Transverse colon (tissue), 4 donors: ENCODE measurements at regions not wholly inside any gene's neighbourhood (a gene's known extent, or its start where the extent isn't known, plus 50 kb on each side); places are given as distances from the start of the nearest gene placed in this dataset.

Experiments
- DNase-seq: peaks from one replicate; pipeline ENCODE4 v3.0.0-alpha.2; 2019
- H3K27ac ChIP-seq, 4 donors: fragments of 200-600 bp; sonication (generic); 2 replicates each; pipeline ENCODE4 v1.5.1; 2016 to 2018; ENCODE audit warnings: inconsistent platforms in 4 of 4
- H3K27me3 ChIP-seq: fragments of 200-600 bp; sonication (generic); 2 replicates; pipeline ENCODE4 v1.5.1; 2017; ENCODE audit warnings: inconsistent platforms
- H3K36me3 ChIP-seq, 4 donors: fragments of 200-600 bp; sonication (generic); 2 replicates each; pipeline ENCODE4 v1.5.1; 2017 to 2019; ENCODE audit warnings: inconsistent platforms in 4 of 4
- H3K4me1 ChIP-seq, 4 donors: fragments of 200-600 bp; sonication (generic); 2 replicates each; pipeline ENCODE4 v1.5.1; 2017 to 2020; ENCODE audit warnings: inconsistent platforms in 4 of 4
- H3K4me3 ChIP-seq, 4 donors: fragments of 200-600 bp; sonication (generic); 1 replicate in 1 of 4; 2 replicates in 3 of 4; pipeline versions ENCODE4 v1.5.1 to v1.6.1; 2017 to 2019; ENCODE audit warnings: inconsistent platforms in 4 of 4
- H3K9me3 ChIP-seq, 2 donors: fragments of 200-600 bp; sonication (generic); 2 replicates each; pipeline ENCODE4 v1.5.1; 2017 to 2019; ENCODE audit warnings: inconsistent platforms in 2 of 2
- CTCF ChIP-seq, 5 experiments: fragments of 200-600 bp in 3 of 5; fragments of 450-650 bp in 2 of 5; sonication (generic) in 3 of 5; IDR thresholded peaks; 1 replicate in 2 of 5; 2 replicates in 3 of 5; pipeline ENCODE4 v1.5.1; 2016 to 2017; ENCODE audit warnings: antibody characterized with exemption in 5 of 5, inconsistent platforms in 3 of 5, mild to moderate bottlenecking in 2 of 5, moderate library complexity in 1 of 5
- EP300 ChIP-seq: sonication (generic); formaldehyde crosslinking; IDR thresholded peaks from one replicate; pipeline ENCODE4 v1.6.1; 2017; ENCODE audit warnings: antibody characterized with exemption, low read depth
- POLR2A ChIP-seq: fragments of 450-650 bp; IDR thresholded peaks from one replicate; pipeline ENCODE4 v1.6.1; 2016; ENCODE audit warnings: antibody characterized with exemption, mild to moderate bottlenecking, moderate library complexity
- POLR2AphosphoS5 ChIP-seq, 3 donors: sonication (generic); formaldehyde crosslinking; IDR thresholded peaks; one replicate each; pipeline ENCODE4 v1.6.1; 2016; ENCODE audit warnings: antibody characterized with exemption in 3 of 3
- WGBS, 2 donors: methylation state at CpG; one replicate each; pipeline ENCODE4 v1.1.5; 2018; ENCODE audit warnings: low coverage in 1 of 2; 5-methylcytosine and 5-hydroxymethylcytosine counted together
- in situ Hi-C, 4 donors: fragments of 200-750 bp; cut with MboI; loops; one replicate each; pipeline versions ENCODE4 v1.15.0 to v1.15.1; 2017; ENCODE audit warnings: low sequenced_read_pairs in 3 of 4, low pct_ligation_motif_present in 1 of 4, low pct_unique_long_range_greater_than_20kb in 1 of 4
- intact Hi-C: fragments of 100-400 bp; cut with DNase I; formaldehyde crosslinking; loops from one replicate; pipeline ENCODE4 v1.15.1; 2023; ENCODE audit warnings: low total_unique reads

GRCh38 chr1:201646411-201647022, 107.6 kb downstream of the NAV1 start:
- H3K4me3 ChIP-seq, result no peak overlapping the region
- no peaks in the 10 kb centered on the region for H3K9me3 ChIP-seq
- H3K27ac ChIP-seq, result no peak overlapping the region
- H3K27me3 ChIP-seq, result peaks cover 5% of the 10 kb centered on the region
- no peaks in the 10 kb centered on the region for H3K36me3 ChIP-seq
- intact Hi-C loops, result no loop called here
- in situ Hi-C loops, result no loop called here
- WGBS, 2 donors, result 52 to 78% methylated on average over 3 to 8 of the region's 8 CpGs
- TF ChIP-seq EP300, result no peak
- no peak for TF ChIP-seq POLR2AphosphoS5 (IDR thresholded peaks at IDR 0.05)
- TF ChIP-seq POLR2A, result no peak
- no peak for TF ChIP-seq CTCF (IDR thresholded peaks at IDR 0.05)
- peaks cover 19 to 39% (median 30%) of the 10 kb centered on the region in 4 donors for H3K4me1 ChIP-seq
- DNase-seq, result no peak

- TF ChIP-seq EP300, result no peak
- no peak for TF ChIP-seq CTCF (IDR thresholded peaks at IDR 0.05)
- no peak for TF ChIP-seq POLR2AphosphoS5 (IDR thresholded peaks at IDR 0.05)
- no peak for TF ChIP-seq POLR2A
- Histone ChIP-seq H3K27ac (no peak overlapping the region), H3K27me3 (peaks cover 5% of the 10 kb centered on the region), H3K4me3 (no peak overlapping the region), H3K36me3 (no peaks in the 10 kb centered on the region), H3K9me3 (no peaks in the 10 kb centered on the region), H3K4me1 (peaks cover 19 to 41% (median 30%) of the 10 kb centered on the region in 4 donors)
- in situ Hi-C loops, result no loop called here
- intact Hi-C loops, result no loop called here
- no peak for DNase-seq
These were observed 108.2 kb downstream of the NAV1 start for GRCh38 chr1:201647094-201647493.

GRCh38 chr1:201647722-201648065, 108.8 kb downstream of the NAV1 start:
- Histone ChIP-seq H3K9me3 (no peaks in the 10 kb centered on the region), H3K4me3 (peak overlapping the region in 3 of 4 donors; percentile 39 to 57 (median 50)), H3K4me1 (peaks cover 19 to 41% (median 30%) of the 10 kb centered on the region in 4 donors), H3K36me3 (no peaks in the 10 kb centered on the region), H3K27ac (peak overlapping the region; percentile 82 to 89 (median 84)), H3K27me3 (peaks cover 5% of the 10 kb centered on the region)
- TF ChIP-seq EP300, result no peak
- TF ChIP-seq POLR2A, result no peak
- no peak for TF ChIP-seq CTCF (IDR thresholded peaks at IDR 0.05)
- TF ChIP-seq POLR2AphosphoS5 (IDR thresholded peaks at IDR 0.05), result no peak
- in situ Hi-C loops (no loop called here), intact Hi-C loops (no loop called here)
- WGBS, 2 donors, result 56 to 71% methylated on average over 11 to 17 of the region's 17 CpGs
- no peak for DNase-seq

GRCh38 chr1:201648066-201648906, 109.4 kb downstream of the NAV1 start:
- intact Hi-C loops, result no loop called here
- H3K27ac ChIP-seq, result peak overlapping the region; percentile 82 to 89 (median 84)
- no peaks in the 10 kb centered on the region for H3K36me3 ChIP-seq
- no peak for TF ChIP-seq CTCF (IDR thresholded peaks at IDR 0.05)
- H3K9me3 ChIP-seq, result no peaks in the 10 kb centered on the region
- WGBS, 2 donors, result 2 to 5% methylated on average over 14 to 64 of the region's 81 CpGs
- peaks cover 5% of the 10 kb centered on the region for H3K27me3 ChIP-seq
- peak overlapping the region; percentile 23 to 57 (median 44) for H3K4me3 ChIP-seq
- peaks cover 19 to 41% (median 30%) of the 10 kb centered on the region in 4 donors for H3K4me1 ChIP-seq
- DNase-seq, result peak; percentile 35
- in situ Hi-C loops, result no loop called here
